GM21423 (cell line): ENCODE measurements at regions not wholly inside any gene's neighbourhood (a gene's known extent, or its start where the extent isn't known, plus 50 kb on each side); places are given as distances from the start of the nearest gene placed in this dataset.

Experiments
- ATAC-seq: cut with Tn5 transposase; IDR thresholded peaks from one replicate; pipeline ENCODE4 v1.9.1; 2021; ENCODE audit warnings: mild to moderate bottlenecking, moderate library complexity; ENCODE audit not compliant: unreplicated experiment

DNA sequence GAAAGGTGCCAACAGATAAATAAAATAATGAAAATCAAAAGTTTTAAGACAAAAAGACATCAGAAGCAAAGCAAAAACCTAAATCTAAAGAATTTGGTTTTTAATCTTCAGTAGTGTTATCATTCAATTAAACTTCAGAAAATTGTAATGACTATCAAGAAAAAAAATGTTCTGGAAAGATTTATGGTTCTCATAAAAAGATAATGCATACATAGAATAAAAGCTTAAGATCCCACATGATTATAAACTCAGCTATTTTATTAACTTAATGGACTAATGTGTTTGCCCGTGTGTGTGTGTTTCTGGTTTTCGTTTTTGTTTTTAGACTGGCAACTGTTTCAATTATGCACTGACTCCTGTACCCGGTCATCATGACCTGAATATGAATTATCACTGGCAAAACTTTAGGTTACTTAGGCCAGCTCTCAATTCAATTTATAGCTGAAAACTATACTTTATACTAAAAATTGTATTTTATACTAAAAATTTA is 217.5 kb upstream of the DKK2 start:
- ATAC-seq = no peak

DNA sequence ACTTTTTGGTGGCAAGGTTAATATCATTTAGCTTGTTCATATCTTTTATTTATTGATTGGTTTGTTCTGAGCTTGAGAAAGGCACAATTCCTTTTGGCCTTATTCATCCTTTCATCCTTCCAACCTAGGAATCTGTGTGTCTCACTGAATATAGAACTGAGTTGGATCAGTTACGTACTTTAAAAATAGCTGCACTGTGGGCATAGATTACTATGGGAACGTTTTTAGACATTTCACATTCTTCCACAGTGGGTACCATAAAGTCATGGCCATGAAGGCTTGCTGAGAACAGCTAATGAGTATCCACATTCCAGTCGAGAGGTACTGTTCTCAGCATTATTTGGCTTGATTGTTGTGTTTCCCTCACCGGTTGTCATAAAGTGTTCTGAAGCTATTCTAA is 217.0 kb upstream of the DKK2 start:
- no peak for ATAC-seq

DNA sequence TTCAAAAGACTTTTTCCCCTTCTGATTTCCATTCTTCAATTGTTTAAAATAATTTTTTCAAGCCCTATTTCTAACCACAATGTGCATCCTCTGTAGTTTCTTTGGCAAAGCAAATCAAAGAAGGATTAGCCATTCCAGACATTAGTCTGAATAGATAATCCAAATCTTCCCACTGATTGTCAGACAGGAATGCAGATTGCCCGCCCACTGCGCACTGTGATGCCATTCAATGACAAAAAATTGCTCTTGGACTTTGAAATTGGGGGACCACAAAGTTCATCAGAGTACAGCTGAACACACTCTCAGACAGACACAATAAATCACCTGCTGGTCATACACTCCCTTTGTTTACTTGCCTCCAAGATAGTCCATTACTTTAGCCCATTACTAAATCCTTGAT is 216.5 kb upstream of the DKK2 start:
- ATAC-seq = no peak

DNA sequence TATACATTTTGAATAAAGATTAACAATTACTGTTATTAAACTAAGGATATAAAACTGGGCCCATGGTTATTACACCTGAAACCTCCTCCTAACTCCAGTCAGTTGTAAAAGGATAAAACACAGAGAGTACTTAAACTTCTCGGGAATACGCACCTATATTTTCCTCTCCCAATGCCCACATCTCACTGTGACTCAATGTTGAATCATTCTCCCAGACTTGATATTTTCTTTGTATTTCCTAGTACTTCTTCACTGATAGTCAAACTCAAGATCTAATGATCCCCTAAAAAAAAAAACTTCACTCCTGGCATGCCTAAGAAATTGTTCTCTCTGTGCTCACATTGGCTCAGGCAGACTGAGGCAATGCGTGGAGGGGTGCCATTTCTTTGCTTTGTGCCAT is 212.5 kb upstream of the DKK2 start:
- no peak for ATAC-seq

DNA sequence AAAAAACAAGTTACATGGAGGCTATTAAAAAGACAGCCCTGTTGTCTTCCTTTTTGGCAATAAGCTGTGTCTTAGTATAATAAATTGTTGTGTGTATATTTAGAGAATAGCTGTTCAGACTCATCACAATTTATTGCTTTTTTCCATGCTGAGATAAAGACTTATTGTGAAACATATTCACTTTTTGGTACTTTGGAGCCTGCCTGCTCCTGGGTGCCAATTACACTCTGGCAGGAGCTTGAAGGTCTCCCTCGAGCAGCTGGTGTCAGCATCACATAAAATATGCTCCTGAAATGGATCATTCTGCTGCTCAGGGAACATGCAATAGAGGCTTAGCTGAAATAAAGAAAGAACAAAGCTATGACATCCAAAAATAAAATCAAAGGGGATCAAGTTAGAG is 211.6 kb upstream of the DKK2 start:
- no peak for ATAC-seq

DNA sequence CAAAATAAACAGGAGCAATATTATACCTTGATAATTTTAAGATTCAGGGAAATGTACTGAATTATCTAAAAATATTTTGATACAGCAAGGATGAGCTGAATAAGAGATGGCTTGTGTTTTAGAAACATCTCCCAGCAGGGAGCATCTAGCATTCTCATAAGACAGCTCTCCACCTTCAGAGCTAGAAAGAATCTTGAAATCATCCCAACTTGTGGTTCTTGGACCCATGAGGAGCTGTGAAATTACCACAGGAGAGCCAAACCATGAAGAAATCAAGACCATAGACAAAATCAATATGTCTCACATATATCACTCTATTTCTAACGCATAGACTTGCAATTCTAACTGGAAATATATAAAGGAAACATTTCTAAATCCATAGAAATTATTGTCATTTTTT is 210.6 kb upstream of the DKK2 start:
- no peak for ATAC-seq

DNA sequence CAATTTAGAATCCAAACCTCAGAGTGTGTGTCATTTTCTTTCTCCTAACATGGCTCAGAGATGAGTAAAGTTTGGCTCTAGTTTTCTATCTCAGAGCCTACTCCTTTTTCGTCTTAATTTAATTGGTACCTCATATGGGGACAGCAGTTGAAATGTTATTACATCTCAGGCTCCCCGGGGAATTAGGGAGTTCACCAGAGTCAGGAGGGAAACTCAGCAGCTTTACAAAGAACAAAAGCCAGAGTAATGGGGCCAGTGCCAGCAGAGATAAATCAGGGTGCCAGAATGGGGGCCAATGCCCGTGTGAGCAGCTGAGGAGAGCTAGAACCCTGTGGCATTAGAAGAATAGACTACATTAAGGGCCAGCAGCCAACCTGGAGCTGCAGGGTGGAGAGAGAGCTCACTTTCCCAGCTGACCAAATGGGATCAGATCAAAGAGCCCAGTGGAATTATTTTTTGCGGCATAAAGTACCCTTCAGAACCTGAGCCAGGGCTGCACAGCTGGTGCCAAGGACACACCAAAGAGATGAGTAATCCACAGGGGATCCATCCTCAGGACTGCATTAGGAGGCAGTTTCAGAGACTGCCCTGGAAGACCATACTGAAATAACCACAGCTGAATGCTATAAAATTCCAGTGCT is 207.1 kb upstream of the DKK2 start:
- no peak for ATAC-seq

DNA sequence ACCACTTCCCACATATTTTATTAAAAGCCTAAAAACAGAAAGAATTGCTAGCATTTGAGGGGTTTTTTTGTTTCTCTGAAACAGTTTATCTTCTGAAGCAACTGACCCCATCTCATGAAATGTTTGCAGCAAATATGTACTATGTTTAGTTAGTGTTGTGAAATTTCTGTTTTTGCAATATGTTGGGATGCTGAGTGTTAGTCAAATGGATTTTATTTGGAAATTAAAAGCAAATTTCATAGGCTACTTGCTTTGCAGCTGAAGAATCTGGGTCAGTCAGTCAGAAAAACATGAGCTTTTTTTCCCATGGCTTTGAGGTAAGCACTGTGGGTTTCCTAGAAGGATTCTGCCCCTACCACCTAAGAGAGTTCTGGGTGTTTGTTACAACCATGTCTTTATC is 184.9 kb upstream of the DKK2 start:
- no peak for ATAC-seq

DNA sequence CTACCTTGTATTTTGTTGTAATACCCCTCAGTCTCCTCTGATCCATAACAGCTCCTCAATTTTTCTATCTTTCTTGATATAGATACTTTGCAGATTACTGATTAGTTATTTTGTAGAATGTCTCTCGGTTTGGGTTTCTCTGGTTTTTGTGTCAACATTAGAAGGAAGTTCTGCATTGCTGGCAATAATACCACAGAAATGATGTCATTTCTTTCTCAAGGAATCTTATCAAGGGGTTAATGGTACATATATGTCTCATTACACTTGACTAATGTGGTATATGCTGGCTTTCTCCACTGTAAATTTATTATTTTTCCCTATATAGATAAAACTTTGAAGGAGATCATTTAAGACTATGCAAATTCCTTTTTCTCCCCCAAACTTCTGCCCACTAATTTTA is 183.6 kb upstream of the DKK2 start:
- no peak for ATAC-seq

DNA sequence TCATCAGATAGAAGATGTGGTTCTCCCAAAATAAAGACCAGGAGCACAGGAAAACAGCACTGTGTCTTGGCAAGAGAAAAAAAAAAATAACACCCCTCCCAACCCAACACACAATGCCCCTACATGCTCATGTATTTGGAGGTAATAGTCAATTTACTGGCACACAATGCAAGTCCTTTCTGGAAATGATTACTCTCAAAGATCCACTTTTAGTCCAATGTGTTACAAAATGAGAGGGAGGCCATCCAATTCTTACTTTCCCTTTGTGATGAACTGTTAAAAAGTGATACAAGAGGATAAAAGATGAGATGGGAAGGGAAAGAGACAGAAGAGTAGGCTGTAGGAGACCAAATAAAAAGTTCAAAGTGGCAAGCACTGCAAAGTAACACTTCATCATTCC is 180.3 kb upstream of the DKK2 start:
- no peak for ATAC-seq

DNA sequence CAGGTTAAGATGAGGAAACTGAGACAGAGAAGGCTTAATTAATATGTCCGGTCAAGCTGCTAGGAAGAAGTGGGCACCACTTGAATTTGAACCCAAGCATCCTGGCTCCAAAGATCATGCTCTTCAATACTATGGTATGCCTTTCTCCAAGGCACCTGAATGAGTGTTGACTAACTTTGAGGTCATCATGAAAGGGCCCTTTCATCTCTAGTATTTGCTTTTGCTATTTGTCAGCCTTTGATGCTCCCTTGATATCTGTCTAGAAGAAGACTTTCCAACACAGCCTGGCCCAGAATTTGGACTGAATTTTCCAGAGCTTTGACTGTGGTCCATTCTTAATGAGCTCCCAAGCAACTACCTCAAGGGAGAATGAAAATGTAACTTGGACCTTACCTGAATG is 179.1 kb upstream of the DKK2 start:
- no peak for ATAC-seq

DNA sequence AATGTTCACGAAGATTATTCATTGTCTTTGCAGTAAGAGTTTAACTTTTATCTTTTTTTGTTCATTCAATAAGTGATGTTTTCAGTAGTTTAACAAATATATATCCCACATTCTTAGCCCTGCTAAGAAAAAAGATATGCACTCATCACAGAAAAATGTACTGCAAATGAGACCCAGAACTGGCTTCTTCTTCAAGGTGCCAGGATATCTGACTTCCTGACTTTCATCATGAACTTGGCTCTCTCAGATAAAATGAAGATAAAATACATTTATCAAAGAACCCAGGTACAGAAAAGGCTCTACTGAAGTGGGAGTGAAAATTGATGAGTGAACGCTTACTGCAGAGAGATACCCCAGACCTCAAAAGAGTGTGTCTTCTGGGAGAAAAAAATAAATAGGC is 177.8 kb upstream of the DKK2 start:
- ATAC-seq = no peak

DNA sequence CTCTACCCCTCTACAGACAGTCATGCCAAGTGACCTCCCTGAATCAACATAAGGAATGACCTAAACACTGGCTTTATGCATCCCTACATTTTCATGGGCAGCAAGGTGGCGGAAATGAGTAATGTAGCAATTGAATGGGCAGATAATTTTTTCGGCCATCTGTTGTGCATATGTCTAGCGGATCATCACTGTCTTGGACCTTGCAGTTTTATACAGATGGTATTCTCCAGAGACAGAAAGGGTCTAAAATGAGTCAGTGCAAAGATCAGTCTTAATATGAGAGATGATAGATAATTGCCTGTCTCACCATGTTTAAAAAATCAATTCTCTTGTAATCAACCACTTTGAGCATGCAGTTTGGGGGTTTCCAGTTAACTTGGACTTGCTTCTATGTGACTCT is 177.3 kb upstream of the DKK2 start:
- no peak for ATAC-seq

DNA sequence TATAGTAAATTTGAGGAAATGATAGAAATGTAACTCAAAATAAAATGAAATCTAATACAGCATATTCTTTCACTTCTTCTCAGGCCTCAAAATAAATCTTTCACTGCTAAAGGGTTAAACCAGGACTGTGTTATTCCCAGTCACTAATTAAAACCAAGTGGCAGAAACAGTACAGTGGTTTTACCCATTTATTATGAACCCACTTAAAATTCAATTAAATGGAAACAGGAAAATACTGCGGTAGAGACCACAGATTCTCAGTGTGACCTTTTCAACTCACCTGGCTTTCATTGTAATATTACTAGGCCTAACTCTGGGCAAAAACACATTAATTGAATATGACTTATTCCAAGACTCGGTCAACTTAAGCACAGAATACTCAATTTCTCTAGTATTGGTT is 176.5 kb upstream of the DKK2 start:
- ATAC-seq = no peak

DNA sequence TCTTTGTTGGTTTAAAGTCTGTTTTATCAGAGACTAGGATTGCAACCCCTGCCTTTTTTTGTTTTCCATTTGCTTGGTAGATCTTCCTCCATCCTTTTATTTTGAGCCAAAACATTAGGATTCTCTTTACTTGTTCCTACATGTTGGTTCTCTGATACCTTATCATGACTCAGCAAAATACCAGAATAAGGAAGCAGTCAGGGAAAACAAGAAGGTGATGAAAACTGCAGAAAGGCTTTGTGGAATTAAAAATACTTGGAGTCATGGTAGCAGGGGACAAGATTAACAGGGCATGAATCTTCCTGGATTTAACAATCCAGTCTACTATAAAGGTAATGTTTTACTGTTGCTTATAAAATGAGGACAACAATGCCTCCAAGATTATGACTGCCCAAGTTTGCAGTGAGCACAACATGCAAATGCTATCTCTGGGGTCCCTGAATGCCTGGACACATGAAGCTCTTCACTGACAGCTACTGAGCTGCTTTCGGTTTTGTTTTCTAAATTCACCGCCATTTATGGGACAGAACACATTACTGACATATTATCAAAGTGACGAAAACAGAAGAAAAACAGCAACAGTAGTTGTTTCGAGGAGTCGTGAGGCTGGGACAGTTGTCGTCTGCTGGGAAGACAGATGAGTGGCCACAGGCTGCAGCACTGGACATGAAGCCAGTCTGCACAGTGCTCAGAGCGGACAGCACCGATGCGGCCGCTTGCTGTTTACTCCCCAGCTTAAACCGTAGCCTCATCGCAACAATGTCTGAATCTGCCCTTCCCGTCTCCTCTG is 174.5 kb upstream of the DKK2 start:
- ATAC-seq = no peak

DNA sequence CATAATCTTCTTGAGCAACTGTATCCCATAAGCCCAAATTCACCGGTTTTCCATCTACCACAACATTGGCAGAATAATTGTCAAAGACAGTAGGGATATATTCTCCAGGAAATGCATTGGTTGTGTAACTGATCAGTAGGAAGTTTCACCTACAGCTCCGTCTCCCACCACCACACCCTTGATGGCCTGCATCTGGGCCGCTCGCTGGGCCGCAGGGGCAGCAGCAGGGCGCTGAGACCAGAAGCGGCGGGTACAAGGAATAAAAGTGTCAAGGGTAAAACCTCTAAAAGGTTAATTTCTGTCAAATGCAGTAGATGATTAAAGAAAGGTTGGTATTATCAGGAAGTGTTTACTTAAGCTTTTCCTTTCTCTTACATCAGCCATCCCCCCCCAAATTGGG is 167.6 kb upstream of the DKK2 start:
- ATAC-seq = no peak

DNA sequence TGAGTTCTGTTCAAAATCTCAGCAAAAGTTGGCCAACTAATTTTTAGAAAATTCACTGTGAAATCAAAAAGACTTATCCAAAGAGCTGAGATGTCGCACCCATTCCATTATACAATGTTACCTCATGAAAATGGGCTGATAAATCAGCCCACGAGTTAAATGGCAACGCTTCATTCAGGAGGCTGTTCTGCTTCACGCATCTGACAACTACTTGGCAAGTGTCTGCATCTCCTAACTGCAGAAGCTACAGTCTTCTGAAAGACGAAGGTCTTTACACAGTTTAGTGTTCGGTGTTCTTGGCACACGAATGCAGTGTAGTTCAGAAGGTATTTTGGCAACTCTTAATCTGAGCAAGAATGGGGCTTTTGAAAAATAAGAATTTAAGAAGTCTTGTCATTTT is 166.6 kb upstream of the DKK2 start:
- ATAC-seq = no peak

DNA sequence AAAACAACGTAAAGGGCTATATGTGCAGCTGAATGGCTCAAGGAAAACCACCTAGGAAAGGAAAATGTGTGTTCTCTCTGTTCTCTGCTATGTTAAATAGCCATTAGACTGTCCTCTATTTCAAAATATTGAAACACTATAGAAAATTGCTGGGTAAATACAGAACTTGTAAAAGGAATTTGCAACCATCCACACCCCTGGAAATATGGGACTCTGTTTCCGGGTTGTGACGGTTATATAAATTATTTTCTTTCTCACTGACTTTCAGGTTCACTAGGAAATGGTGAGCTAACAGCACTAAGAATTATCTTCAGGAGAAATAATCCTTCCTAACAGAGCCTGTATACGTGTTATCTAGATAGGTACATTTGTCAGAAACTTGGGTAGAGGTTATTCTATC is 161.0 kb upstream of the DKK2 start:
- ATAC-seq = no peak

DNA sequence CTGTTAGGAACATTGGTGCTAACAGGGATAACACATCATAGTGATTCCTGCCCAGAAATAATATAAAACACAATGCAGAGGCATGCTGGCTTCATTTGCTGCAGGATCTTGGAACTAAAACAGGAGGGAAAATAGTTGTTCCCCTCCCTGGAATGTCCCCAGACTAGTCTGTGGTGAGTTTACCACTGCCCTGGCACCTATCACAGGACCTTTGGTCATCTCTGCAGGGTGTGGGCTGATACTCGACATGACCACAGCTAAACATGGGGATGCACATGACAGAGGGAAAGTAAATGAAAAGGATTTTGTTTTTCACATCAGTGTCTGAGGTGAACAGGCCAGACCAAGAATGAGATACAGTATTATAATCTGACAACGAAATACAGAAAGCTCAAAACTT is 160.2 kb upstream of the DKK2 start:
- no peak for ATAC-seq

DNA sequence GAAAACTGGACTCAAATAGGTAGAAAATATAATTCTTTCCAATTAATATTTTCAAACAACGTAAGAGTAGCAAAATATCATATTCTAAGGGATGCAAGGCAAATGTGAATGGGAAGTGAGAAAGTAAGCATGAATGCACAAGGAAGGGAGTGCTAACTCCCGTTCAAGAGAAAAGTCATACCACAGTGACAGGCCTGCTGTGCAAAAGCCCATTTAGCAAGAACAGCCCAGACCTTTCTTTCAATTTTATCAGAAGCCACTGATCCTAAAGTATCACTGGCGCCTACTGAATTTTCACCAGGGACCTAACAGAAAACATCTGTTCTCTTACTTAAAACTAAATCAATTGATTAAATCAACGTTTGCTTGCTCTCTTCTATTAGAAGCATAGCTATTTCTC is 157.9 kb upstream of the DKK2 start:
- ATAC-seq = no peak

DNA sequence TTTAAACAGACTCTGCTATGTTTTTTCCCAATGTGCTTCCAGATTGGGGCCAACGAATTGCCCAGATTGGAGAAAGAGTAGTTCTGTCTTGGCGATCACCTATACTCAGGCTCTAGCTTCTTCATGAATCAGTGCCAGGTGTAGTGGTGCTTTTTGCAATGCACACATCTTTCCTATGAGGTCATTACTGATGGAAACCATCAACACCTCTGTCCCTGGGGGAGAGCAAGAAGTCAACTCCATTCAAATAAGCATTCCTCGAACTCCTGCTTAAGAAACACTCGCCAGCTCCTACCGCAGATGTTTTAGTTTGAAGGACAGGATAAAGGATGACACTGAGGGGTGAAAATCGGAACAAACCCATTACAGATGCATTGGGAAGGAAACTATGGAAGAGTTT is 156.5 kb upstream of the DKK2 start:
- no peak for ATAC-seq

DNA sequence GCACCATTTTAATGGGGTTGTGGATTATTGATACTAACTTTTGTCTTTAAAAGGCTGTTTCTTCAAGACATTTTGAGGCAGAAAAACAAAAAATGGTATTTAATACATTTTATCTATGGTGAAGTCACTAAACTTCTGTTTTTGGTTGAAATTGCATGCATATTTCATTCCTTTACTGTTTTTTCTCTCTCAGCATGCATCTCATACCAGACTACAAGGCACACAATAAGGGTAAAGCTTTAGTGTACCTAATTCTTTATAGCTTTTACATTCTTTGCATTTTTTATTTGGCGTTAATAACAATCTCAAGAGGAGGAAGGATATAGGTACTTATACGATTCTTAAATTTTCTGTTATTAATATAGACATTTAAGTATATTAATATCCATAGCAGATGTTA is 151.0 kb upstream of the DKK2 start:
- no peak for ATAC-seq
